ENCODE measurements at regions not wholly inside any gene's neighbourhood (a gene's known extent, or its start where the extent isn't known, plus 50 kb on each side); places are given as distances from the start of the nearest gene placed in this dataset.

DNA sequence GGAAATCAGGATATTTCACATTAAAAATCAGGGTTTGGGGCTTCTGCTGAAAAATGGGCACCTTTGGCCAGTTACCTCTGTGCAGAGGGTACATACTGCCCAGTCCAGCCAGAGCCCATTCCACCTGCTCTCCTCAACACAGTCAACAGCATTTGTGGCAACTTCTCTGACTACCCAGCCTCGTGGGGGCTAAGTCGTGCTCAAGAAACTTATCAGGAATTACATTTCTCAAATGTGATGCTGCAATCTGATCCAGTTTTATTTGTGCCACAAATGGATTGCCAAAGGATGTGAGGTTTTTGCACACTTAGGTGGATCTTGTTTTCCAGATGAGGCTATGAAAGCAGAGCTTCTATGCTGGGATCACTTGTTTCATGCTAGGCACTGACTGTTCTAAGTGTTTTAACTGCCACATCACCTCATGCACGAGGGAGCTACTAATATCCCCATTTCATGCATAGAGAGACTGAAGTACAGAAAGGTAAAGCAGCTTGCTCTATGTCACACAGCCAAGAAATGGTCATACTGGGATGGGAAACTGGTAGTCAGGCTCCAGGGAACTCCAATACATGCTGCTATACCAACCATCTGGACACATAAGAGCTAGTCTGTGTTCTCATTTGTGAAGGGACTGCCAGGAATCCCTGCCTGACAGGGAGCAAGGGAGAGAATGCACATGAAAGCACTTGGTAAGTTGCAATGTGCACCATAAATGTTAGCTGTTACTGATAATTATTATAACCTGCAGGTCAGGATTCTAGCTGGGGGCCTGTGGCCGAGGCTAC, 89.0 kb upstream of the HK2 start:
- DNase-seq (no peak), ATAC-seq (no peak)
- no peaks in the 10 kb centered on the region for H3K9me3 ChIP-seq
- H3K4me3 ChIP-seq: no peak overlapping the region
- no peak overlapping the region for H3K27ac ChIP-seq
- H3K4me1 ChIP-seq: peaks cover 4 to 5% of the 10 kb centered on the region in 2 donors
- intact Hi-C loops (cut with DNase I; ENCODE audit: low total_unique reads) (no loop called here), in situ Hi-C loops (cut with MboI; ENCODE audit: low sequenced_read_pairs in 4 of 4) (no loop called here)
- no peaks in the 10 kb centered on the region for H3K36me3 ChIP-seq
- TF ChIP-seq, protein P1, sequence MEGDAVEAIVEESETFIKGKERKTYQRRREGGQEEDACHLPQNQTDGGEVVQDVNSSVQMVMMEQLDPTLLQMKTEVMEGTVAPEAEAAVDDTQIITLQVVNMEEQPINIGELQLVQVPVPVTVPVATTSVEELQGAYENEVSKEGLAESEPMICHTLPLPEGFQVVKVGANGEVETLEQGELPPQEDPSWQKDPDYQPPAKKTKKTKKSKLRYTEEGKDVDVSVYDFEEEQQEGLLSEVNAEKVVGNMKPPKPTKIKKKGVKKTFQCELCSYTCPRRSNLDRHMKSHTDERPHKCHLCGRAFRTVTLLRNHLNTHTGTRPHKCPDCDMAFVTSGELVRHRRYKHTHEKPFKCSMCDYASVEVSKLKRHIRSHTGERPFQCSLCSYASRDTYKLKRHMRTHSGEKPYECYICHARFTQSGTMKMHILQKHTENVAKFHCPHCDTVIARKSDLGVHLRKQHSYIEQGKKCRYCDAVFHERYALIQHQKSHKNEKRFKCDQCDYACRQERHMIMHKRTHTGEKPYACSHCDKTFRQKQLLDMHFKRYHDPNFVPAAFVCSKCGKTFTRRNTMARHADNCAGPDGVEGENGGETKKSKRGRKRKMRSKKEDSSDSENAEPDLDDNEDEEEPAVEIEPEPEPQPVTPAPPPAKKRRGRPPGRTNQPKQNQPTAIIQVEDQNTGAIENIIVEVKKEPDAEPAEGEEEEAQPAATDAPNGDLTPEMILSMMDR (IDR thresholded peaks at IDR 0.05 in 4 of 5, conservative IDR thresholded peaks at IDR 0.05 in 1 of 5): no peak
- no peak for TF ChIP-seq POLR2A (IDR thresholded peaks at IDR 0.05)
- no peaks in the 10 kb centered on the region for H3K27me3 ChIP-seq

DNA sequence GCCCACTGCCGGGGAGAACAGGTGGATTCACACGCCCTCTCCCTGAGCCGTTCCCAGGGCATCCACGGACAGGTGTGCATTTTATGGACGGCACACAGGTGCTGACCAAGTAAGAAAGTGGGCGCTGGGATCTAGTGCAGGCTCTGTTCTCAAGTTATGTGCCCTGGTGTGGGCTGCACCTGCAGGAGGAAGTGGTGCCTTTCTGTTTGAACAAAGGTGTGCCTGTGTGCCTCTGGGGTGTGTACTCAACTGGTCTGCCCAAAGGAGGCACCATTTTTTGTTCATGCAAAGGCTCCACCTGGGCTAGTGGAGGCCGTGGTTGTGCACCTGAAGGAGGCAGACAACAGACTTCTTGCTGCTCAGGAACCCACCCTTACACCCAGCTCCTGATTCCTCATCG, 88.2 kb upstream of the HK2 start:
- no peaks in the 10 kb centered on the region for H3K9me3 ChIP-seq
- in situ Hi-C loops (cut with MboI; ENCODE audit: low sequenced_read_pairs in 4 of 4) (no loop called here), intact Hi-C loops (cut with DNase I; ENCODE audit: low total_unique reads) (no loop called here)

DNA sequence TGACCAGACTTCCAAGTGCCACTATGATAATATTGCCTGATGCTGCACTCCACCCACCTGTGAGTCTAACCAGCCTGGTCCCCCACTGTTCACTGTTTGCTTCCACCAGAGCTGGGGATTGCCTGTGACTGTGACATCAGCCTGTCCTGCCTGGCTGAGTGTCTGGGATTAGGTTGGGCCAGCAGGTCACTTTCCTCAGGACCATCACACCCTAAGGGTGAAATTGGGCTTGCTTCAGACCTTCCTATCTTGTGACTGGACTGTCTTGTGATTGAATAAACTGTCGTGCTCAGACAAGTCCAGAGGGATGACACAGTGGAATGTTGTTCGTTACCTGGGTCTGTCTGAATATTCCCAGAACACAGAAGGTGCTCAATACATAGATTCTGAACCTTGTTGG, 87.4 kb upstream of the HK2 start:
- in situ Hi-C loops (cut with MboI; ENCODE audit: low sequenced_read_pairs in 4 of 4) (no loop called here), intact Hi-C loops (cut with DNase I; ENCODE audit: low total_unique reads) (no loop called here)
- ATAC-seq (no peak), DNase-seq (no peak)
- Histone ChIP-seq H3K4me3 (no peak overlapping the region), H3K27me3 (no peaks in the 10 kb centered on the region), H3K36me3 (no peaks in the 10 kb centered on the region), H3K27ac (no peak overlapping the region), H3K9me3 (no peaks in the 10 kb centered on the region), H3K4me1 (no peaks in the 10 kb centered on the region)
- TF ChIP-seq POLR2A (IDR thresholded peaks at IDR 0.05): no peak
- TF ChIP-seq, protein P1 (IDR thresholded peaks at IDR 0.05 in 4 of 5, conservative IDR thresholded peaks at IDR 0.05 in 1 of 5): no peak

More for the DNA sequence above, 88.2 kb upstream of the HK2 start:
- no peak for TF ChIP-seq POLR2A (IDR thresholded peaks at IDR 0.05)
- TF ChIP-seq, protein P1 (IDR thresholded peaks at IDR 0.05 in 4 of 5, conservative IDR thresholded peaks at IDR 0.05 in 1 of 5): no peak
- DNase-seq: no peak
- no peak overlapping the region for H3K4me3 ChIP-seq
- no peak for ATAC-seq
- H3K36me3 ChIP-seq: no peaks in the 10 kb centered on the region
- H3K4me1 ChIP-seq: peaks cover 4 to 5% of the 10 kb centered on the region in 2 donors
- H3K27me3 ChIP-seq: no peaks in the 10 kb centered on the region
- H3K27ac ChIP-seq: no peak overlapping the region

DNA sequence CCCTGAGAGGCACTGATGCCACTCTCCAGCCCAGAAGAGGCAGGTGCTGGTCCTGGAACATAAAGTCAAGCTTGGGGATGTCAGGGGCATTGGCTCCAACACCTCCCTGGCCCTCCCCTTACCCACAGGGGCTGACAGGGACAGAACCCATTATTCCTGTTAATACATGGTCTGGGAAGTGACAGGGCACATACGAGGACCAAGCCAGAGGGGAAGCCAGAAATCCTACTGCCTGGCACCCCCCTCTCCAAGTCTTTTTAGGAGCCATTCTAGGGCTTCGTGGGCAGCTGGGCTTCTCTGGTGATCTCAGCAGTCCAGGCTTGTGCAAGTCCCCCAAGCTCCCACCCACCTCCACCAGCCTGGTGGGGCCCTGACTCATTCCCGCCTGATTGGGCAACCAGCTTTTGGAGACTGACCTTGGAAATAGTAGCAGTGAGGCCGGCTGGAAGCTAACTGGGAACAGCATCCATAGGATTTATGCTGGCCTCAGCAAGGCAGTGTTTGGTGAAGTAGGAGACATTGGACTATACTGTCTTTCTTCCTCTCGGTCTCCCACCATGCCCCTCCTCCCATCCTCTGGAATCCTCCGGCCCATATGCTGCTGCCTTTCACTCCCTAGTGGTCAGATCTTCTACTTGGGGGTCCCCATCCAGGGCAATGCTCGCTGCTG, 86.4 kb upstream of the HK2 start:
- intact Hi-C loops (cut with DNase I; ENCODE audit: low total_unique reads) (no loop called here), in situ Hi-C loops (cut with MboI; ENCODE audit: low sequenced_read_pairs in 4 of 4) (no loop called here)
- TF ChIP-seq, protein P1 (IDR thresholded peaks at IDR 0.05 in 4 of 5, conservative IDR thresholded peaks at IDR 0.05 in 1 of 5): no peak
- TF ChIP-seq POLR2A (IDR thresholded peaks at IDR 0.05): no peak
- DNase-seq: no peak
- Histone ChIP-seq H3K4me1 (no peaks in the 10 kb centered on the region), H3K4me3 (no peak overlapping the region), H3K27ac (no peak overlapping the region), H3K9me3 (no peaks in the 10 kb centered on the region), H3K36me3 (no peaks in the 10 kb centered on the region), H3K27me3 (no peaks in the 10 kb centered on the region)
- ATAC-seq: no peak

Measured in gastrocnemius medialis (tissue), 4 donors.